Activated naive CD8-positive, alpha-beta T cell treated with anti-CD3 and anti-CD28 coated beads, Interleukin-2, amount 10 ng/mL, durations not matched to agents 7 days and 5 days (primary cell): ENCODE measurements at regions not wholly inside any gene's neighbourhood (a gene's known extent, or its start where the extent isn't known, plus 50 kb on each side); places are given as distances from the start of the nearest gene placed in this dataset.
"Not testable (repeated sequence)": the region's sequence is repeated elsewhere in the genome, so short reads cannot be mapped to it uniquely, and the experiment has no call there.

ENCODE experiments used
- ATAC-seq: fragments of 150-1000 bp; cut with Tn5 transposase; one replicate; pipeline ENCODE4 v1.10.0; 2021; ENCODE audit warnings: low read depth, moderate library complexity
- POLR2A ChIA-PET: fragments of 350-600 bp; sonication (Branson Sonifier 250); formaldehyde crosslinking; loops from one replicate; lab custom pipeline; 2021; ENCODE audit warnings: antibody characterized with exemption; lab: Charles Lee
- DNase-seq: peaks from one replicate; pipeline ENCODE4 v3.0.0; 2021
- H3K27ac Mint-ChIP-seq: one replicate; pipeline ENCODE4 v1.8.0; 2022; ENCODE audit warnings: mild to moderate bottlenecking, mixed read lengths
- H3K27me3 Mint-ChIP-seq: one replicate; pipeline ENCODE4 v1.8.0; 2022; ENCODE audit warnings: mild to moderate bottlenecking, moderate library complexity, mixed read lengths
- H3K36me3 Mint-ChIP-seq: one replicate; pipeline ENCODE4 v1.8.0; 2021; ENCODE audit warnings: mild to moderate bottlenecking, mixed read lengths
- H3K4me1 Mint-ChIP-seq: one replicate; pipeline ENCODE4 v1.8.0; 2021; ENCODE audit warnings: mixed read lengths
- H3K4me3 Mint-ChIP-seq: one replicate; pipeline ENCODE4 v1.8.0; 2022; ENCODE audit warnings: mild to moderate bottlenecking, moderate library complexity, mixed read lengths
- H3K9me3 Mint-ChIP-seq: one replicate; pipeline ENCODE4 v1.8.0; 2021; ENCODE audit warnings: mixed read lengths

GRCh38 chr12:75805905-75806304 lies 225.7 kb downstream of the PHLDA1 start:
- ATAC-seq (no peak), DNase-seq (no peak)
- Mint-ChIP-seq H3K4me1 (no peaks in the 10 kb centered on the region), H3K9me3 (peaks cover 12% of the 10 kb centered on the region), H3K36me3 (peaks cover 2% of the 10 kb centered on the region), H3K4me3 (no peak overlapping the region), H3K27ac (no peak overlapping the region), H3K27me3 (no peaks in the 10 kb centered on the region)
- POLR2A ChIA-PET, result no interaction called here

- POLR2A ChIA-PET, result no interaction called here
- no peaks in the 10 kb centered on the region for H3K27me3 Mint-ChIP-seq
- H3K4me3 Mint-ChIP-seq, result no peak overlapping the region
- DNase-seq (no peak), ATAC-seq (no peak)
- no peaks in the 10 kb centered on the region for H3K4me1 Mint-ChIP-seq
- no peak overlapping the region for H3K27ac Mint-ChIP-seq
- H3K36me3 Mint-ChIP-seq, result peaks cover 2% of the 10 kb centered on the region
- peaks cover 12% of the 10 kb centered on the region for H3K9me3 Mint-ChIP-seq
Measured at GRCh38 chr12:75805320-75805719, 226.3 kb downstream of the PHLDA1 start.

- Mint-ChIP-seq H3K9me3 (peaks cover 2% of the 10 kb centered on the region), H3K27ac (no peak overlapping the region), H3K4me1 (no peaks in the 10 kb centered on the region), H3K36me3 (no peaks in the 10 kb centered on the region), H3K4me3 (no peak overlapping the region), H3K27me3 (peaks cover 9% of the 10 kb centered on the region)
- DNase-seq (no peak), ATAC-seq (no peak)
- POLR2A ChIA-PET, result no interaction called here
Measured at GRCh38 chr12:75798136-75798926, 233.2 kb downstream of the PHLDA1 start.

- no peaks in the 10 kb centered on the region for H3K36me3 Mint-ChIP-seq
- POLR2A ChIA-PET, result no interaction called here
- peaks cover 15% of the 10 kb centered on the region for H3K27me3 Mint-ChIP-seq
- no peaks in the 10 kb centered on the region for H3K4me1 Mint-ChIP-seq
- H3K4me3 Mint-ChIP-seq, result no peak overlapping the region
- H3K27ac Mint-ChIP-seq, result no peak overlapping the region
- no peak for ATAC-seq
- DNase-seq, result no peak
- no peaks in the 10 kb centered on the region for H3K9me3 Mint-ChIP-seq
Measured at GRCh38 chr12:75795125-75795524, 236.5 kb downstream of the PHLDA1 start.

GRCh38 chr12:75792687-75793086 lies 238.9 kb downstream of the PHLDA1 start:
- DNase-seq (no peak), ATAC-seq (no peak)
- POLR2A ChIA-PET, result no interaction called here
- no peaks in the 10 kb centered on the region for H3K36me3 Mint-ChIP-seq
- H3K4me1 Mint-ChIP-seq, result peaks cover 1% of the 10 kb centered on the region
- H3K4me3 Mint-ChIP-seq, result no peak overlapping the region
- H3K27me3 Mint-ChIP-seq, result peaks cover 15% of the 10 kb centered on the region
- H3K9me3 Mint-ChIP-seq, result no peaks in the 10 kb centered on the region
- H3K27ac Mint-ChIP-seq, result no peak overlapping the region

- Mint-ChIP-seq H3K27ac (no peak overlapping the region), H3K4me1 (peaks cover 1% of the 10 kb centered on the region), H3K27me3 (peaks cover 5% of the 10 kb centered on the region), H3K36me3 (no peaks in the 10 kb centered on the region), H3K9me3 (no peaks in the 10 kb centered on the region), H3K4me3 (no peak overlapping the region)
- DNase-seq (no peak), ATAC-seq (no peak)
- POLR2A ChIA-PET, result no interaction called here
Measured at GRCh38 chr12:75790219-75790618, 241.4 kb downstream of the PHLDA1 start.

- H3K9me3 Mint-ChIP-seq, H3K4me1 Mint-ChIP-seq, H3K36me3 Mint-ChIP-seq, DNase-seq, H3K27me3 Mint-ChIP-seq, ATAC-seq, H3K4me3 Mint-ChIP-seq, H3K27ac Mint-ChIP-seq, POLR2A ChIA-PET: not testable (repeated sequence)
Measured at GRCh38 chr12:75787146-75787545, 244.4 kb downstream of the PHLDA1 start.

GRCh38 chr12:75786070-75786469 lies 245.5 kb downstream of the PHLDA1 start:
- Mint-ChIP-seq H3K4me3 (no peak overlapping the region), H3K27me3 (peaks cover 3% of the 10 kb centered on the region), H3K4me1 (peaks cover 1% of the 10 kb centered on the region), H3K9me3 (no peaks in the 10 kb centered on the region), H3K36me3 (no peaks in the 10 kb centered on the region), H3K27ac (no peak overlapping the region)
- no peak for DNase-seq
- ATAC-seq, result no peak
- POLR2A ChIA-PET, result no interaction called here

- Mint-ChIP-seq H3K4me1 (no peaks in the 10 kb centered on the region), H3K27me3 (peaks cover 10% of the 10 kb centered on the region), H3K4me3 (no peak overlapping the region), H3K27ac (no peak overlapping the region), H3K9me3 (peaks cover under 1% of the 10 kb centered on the region), H3K36me3 (no peaks in the 10 kb centered on the region)
- POLR2A ChIA-PET, result no interaction called here
- DNase-seq (no peak), ATAC-seq (no peak)
Measured at GRCh38 chr12:75784591-75784990, 247.0 kb downstream of the PHLDA1 start.

GRCh38 chr12:75783093-75783877 lies 248.3 kb downstream of the PHLDA1 start:
- no peak overlapping the region for H3K27ac Mint-ChIP-seq
- peaks cover 14% of the 10 kb centered on the region for H3K27me3 Mint-ChIP-seq

GRCh38 chr12:75782069-75782581 lies 249.5 kb downstream of the PHLDA1 start:
- Mint-ChIP-seq H3K27ac (no peak overlapping the region), H3K9me3 (peaks cover 2% of the 10 kb centered on the region), H3K36me3 (no peaks in the 10 kb centered on the region), H3K27me3 (peaks cover 14% of the 10 kb centered on the region), H3K4me3 (no peak overlapping the region), H3K4me1 (no peaks in the 10 kb centered on the region)
- no peak for ATAC-seq
- DNase-seq, result no peak
- POLR2A ChIA-PET, result no interaction called here

More at GRCh38 chr12:75783093-75783877, 248.3 kb downstream of the PHLDA1 start:
- no peak for DNase-seq
- Mint-ChIP-seq H3K36me3 (no peaks in the 10 kb centered on the region), H3K4me1 (no peaks in the 10 kb centered on the region), H3K9me3 (peaks cover 2% of the 10 kb centered on the region), H3K4me3 (no peak overlapping the region)
- POLR2A ChIA-PET, result no interaction called here
- ATAC-seq, result no peak

GRCh38 chr12:75781532-75782046 lies 250.0 kb downstream of the PHLDA1 start:
- POLR2A ChIA-PET, result no interaction called here
- Mint-ChIP-seq H3K4me1 (no peaks in the 10 kb centered on the region), H3K27ac (no peak overlapping the region), H3K4me3 (no peak overlapping the region), H3K36me3 (no peaks in the 10 kb centered on the region), H3K27me3 (peaks cover 14% of the 10 kb centered on the region), H3K9me3 (peaks cover 2% of the 10 kb centered on the region)
- DNase-seq (no peak), ATAC-seq (no peak)

- Mint-ChIP-seq H3K4me3 (no peak overlapping the region), H3K27ac (no peak overlapping the region), H3K27me3 (peaks cover 14% of the 10 kb centered on the region), H3K4me1 (no peaks in the 10 kb centered on the region), H3K36me3 (no peaks in the 10 kb centered on the region), H3K9me3 (peaks cover 3% of the 10 kb centered on the region)
- DNase-seq (no peak), ATAC-seq (no peak)
- POLR2A ChIA-PET, result interaction anchor here (0.7 kb wide), 1 partner anchor 21 kb away, joined by 3 read pairs; no protein-coding TSS in a partner anchor
Measured at GRCh38 chr12:75779891-75780496, 251.6 kb downstream of the PHLDA1 start.
